Stimulated activated naive CD8-positive, alpha-beta T cell treated with anti-CD3 and anti-CD28 coated beads, Interleukin-15, amount 100 ng/mL, for 72 hours (primary cell): ENCODE measurements at regions not wholly inside any gene's neighbourhood (a gene's known extent, or its start where the extent isn't known, plus 50 kb on each side); places are given as distances from the start of the nearest gene placed in this dataset.

Experiments used
- ATAC-seq: fragments of 150-1000 bp; cut with Tn5 transposase; 2 replicates; pipeline ENCODE4 v1.10.0; 2021; ENCODE audit warnings: mild to moderate bottlenecking, moderate library complexity
- DNase-seq, 2 donors: peaks; one replicate each; pipeline ENCODE4 v3.0.0; 2021 to 2022
- H3K27ac Mint-ChIP-seq, 2 donors: one replicate each; pipeline ENCODE4 v1.8.0; 2022; ENCODE audit warnings: mild to moderate bottlenecking in 2 of 2, mixed read lengths in 2 of 2, moderate library complexity in 2 of 2
- H3K27me3 Mint-ChIP-seq: one replicate; pipeline ENCODE4 v1.8.0; 2022; ENCODE audit warnings: mixed read lengths
- H3K4me1 Mint-ChIP-seq: one replicate; pipeline ENCODE4 v1.8.0; 2022; ENCODE audit warnings: mild to moderate bottlenecking, mixed read lengths
- H3K4me3 Mint-ChIP-seq, 2 donors: one replicate each; pipeline ENCODE4 v1.8.0; 2022; ENCODE audit warnings: mild to moderate bottlenecking in 2 of 2, mixed read lengths in 2 of 2, moderate library complexity in 1 of 2
- H3K9me3 Mint-ChIP-seq, 2 donors: one replicate each; pipeline ENCODE4 v1.8.0; 2022; ENCODE audit warnings: mixed read lengths in 2 of 2

GRCh38 chr3:188956839-188957489 is 214.8 kb upstream of the TPRG1 start:
- H3K27ac Mint-ChIP-seq = no peak overlapping the region
- no peak for ATAC-seq
- peaks cover 34% of the 10 kb centered on the region for H3K4me1 Mint-ChIP-seq
- no peaks in the 10 kb centered on the region for H3K9me3 Mint-ChIP-seq
- peaks cover 9% of the 10 kb centered on the region for H3K27me3 Mint-ChIP-seq
- H3K4me3 Mint-ChIP-seq = no peak overlapping the region
- no peak for DNase-seq

- DNase-seq (no peak), ATAC-seq (peak; percentile 71)
- Mint-ChIP-seq H3K4me3 (no peak overlapping the region), H3K9me3 (no peaks in the 10 kb centered on the region), H3K27ac (no peak overlapping the region), H3K4me1 (peaks cover 45% of the 10 kb centered on the region), H3K27me3 (peaks cover 21% of the 10 kb centered on the region)
Measured at GRCh38 chr3:188959013-188959412, 212.8 kb upstream of the TPRG1 start.

- H3K4me3 Mint-ChIP-seq = no peak overlapping the region
- ATAC-seq = peak; percentile 60
Measured at GRCh38 chr3:188962253-188963247, 209.2 kb upstream of the TPRG1 start.

DNA sequence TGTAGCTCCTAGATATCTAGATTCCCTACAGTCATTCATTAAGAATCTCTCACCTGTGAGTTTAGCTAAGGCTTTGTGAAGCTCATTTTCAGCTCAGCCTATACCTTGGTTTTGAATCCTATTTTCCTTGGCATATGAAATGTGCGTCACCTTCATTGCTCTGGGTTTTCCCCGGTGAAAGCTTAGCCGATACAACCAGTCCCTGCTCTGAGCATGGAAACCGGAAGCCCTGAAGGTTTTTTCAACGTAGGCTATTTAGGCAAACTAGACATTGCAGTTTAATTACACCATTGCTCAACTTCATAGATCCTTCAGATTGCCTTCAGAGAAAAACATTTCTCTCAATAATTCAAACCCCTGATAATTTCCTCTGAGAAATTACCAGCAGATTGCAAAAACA is 206.8 kb upstream of the TPRG1 start:
- H3K27me3 Mint-ChIP-seq = peaks cover 29% of the 10 kb centered on the region
- no peak overlapping the region for H3K4me3 Mint-ChIP-seq
- peaks cover 0 to 4% of the 10 kb centered on the region in 2 donors for H3K9me3 Mint-ChIP-seq
- peaks cover 15% of the 10 kb centered on the region for H3K4me1 Mint-ChIP-seq
- DNase-seq = no peak
- no peak overlapping the region for H3K27ac Mint-ChIP-seq
- no peak for ATAC-seq

More at GRCh38 chr3:188962253-188963247, 209.2 kb upstream of the TPRG1 start:
- H3K9me3 Mint-ChIP-seq = no peaks in the 10 kb centered on the region
- H3K27me3 Mint-ChIP-seq = peaks cover 30% of the 10 kb centered on the region
- H3K4me1 Mint-ChIP-seq = peaks cover 30% of the 10 kb centered on the region
- no peak overlapping the region for H3K27ac Mint-ChIP-seq
- peak in 1 of 2 donors; percentile 39 for DNase-seq

GRCh38 chr3:188972310-188972709 is 199.5 kb upstream of the TPRG1 start:
- H3K4me3 Mint-ChIP-seq = no peak overlapping the region
- DNase-seq (no peak), ATAC-seq (no peak)
- no peak overlapping the region for H3K27ac Mint-ChIP-seq
- H3K4me1 Mint-ChIP-seq = peaks cover 30% of the 10 kb centered on the region
- H3K27me3 Mint-ChIP-seq = peaks cover 42% of the 10 kb centered on the region
- peaks cover 0 to 4% of the 10 kb centered on the region in 2 donors for H3K9me3 Mint-ChIP-seq

DNA sequence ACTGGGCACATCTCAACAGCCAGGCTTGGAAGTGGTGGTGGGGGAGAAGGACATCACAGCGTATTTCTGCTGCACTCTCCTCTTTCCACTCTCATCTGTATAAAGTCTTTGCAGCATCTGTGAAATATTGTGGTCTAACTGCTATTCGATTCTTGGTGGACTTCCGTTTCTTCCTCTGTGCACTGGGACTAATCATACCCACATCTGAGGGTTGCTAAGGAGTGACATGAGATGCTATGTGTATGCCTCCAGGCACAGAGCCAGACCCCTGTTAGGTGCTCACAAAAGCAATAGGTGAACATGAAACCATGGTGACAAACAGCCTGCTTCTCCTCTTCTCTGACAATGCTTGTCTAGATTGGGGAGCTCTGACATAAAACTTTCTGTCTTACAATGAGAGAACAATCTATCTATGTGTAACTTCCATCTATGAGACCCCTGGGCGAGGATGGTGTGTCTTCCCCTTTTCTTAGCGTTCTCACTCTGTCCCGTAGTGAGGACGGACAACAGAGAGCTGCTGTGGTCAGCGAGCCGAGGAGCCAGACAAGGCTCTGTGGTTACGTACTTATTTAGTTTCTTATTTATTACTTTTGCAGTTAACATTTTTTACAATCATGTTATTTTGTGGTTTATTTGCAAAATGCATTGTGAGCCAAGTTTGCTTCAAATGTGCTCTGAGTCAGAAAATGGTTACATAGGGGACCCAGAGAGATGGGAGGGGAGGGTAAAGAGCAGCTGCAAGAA is 196.7 kb upstream of the TPRG1 start:
- H3K4me1 Mint-ChIP-seq = peaks cover 30% of the 10 kb centered on the region
- peaks cover 42% of the 10 kb centered on the region for H3K27me3 Mint-ChIP-seq
- H3K27ac Mint-ChIP-seq = peak overlapping the region in 1 of 2 donors; percentile 2
- ATAC-seq = peak; percentile 100
- DNase-seq = peak; percentile 20 to 54
- H3K4me3 Mint-ChIP-seq = peak overlapping the region in 1 of 2 donors; percentile 7
- no peaks in the 10 kb centered on the region for H3K9me3 Mint-ChIP-seq

DNA sequence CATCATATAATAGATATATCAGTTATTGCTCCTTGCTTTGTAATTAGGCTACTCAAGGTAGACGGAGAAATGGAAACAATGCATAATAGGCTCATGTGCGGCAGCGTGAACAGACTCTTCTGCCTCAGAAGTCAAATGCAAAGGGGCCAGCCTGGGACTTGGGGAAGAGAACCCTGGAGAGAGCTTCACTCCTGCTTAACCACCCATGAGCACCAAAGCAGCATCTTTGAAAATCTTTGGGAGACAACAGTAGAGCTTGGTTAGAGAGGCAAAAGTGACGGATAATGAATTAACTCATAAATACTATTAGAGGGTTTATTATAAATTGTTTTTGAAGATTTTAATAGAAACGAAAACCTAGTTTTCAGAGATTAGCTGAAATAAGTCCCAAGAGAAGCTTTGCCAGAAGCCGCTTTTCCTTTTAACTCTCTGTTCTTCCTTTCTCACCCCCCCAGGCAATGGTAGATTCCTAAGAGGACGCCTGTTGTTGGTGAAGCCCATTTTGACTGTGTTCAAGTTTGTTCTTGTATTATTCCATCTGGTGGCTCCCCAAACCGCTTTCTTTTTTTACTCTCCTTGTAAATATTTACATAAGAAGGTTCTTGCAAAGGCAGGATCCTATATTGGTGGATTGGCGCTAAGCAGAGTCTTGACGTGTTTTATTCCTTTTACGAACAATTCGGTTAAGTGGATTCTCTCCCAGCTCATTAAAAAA is 196.0 kb upstream of the TPRG1 start:
- ATAC-seq (no peak), DNase-seq (no peak)
- Mint-ChIP-seq H3K27ac (peak overlapping the region in 1 of 2 donors; percentile 2), H3K9me3 (no peaks in the 10 kb centered on the region), H3K4me3 (no peak overlapping the region), H3K4me1 (peaks cover 30% of the 10 kb centered on the region), H3K27me3 (peaks cover 36% of the 10 kb centered on the region)

GRCh38 chr3:188976407-188976806 is 195.4 kb upstream of the TPRG1 start:
- Mint-ChIP-seq H3K27me3 (peaks cover 32% of the 10 kb centered on the region), H3K9me3 (no peaks in the 10 kb centered on the region), H3K4me3 (no peak overlapping the region), H3K27ac (no peak overlapping the region), H3K4me1 (peaks cover 30% of the 10 kb centered on the region)
- no peak for DNase-seq
- no peak for ATAC-seq

- Mint-ChIP-seq H3K4me1 (peaks cover 19% of the 10 kb centered on the region), H3K9me3 (no peaks in the 10 kb centered on the region), H3K4me3 (no peak overlapping the region), H3K27ac (no peak overlapping the region), H3K27me3 (peaks cover 16% of the 10 kb centered on the region)
- no peak for DNase-seq
- ATAC-seq = no peak
Measured at GRCh38 chr3:188978421-188979171, 193.2 kb upstream of the TPRG1 start.

DNA sequence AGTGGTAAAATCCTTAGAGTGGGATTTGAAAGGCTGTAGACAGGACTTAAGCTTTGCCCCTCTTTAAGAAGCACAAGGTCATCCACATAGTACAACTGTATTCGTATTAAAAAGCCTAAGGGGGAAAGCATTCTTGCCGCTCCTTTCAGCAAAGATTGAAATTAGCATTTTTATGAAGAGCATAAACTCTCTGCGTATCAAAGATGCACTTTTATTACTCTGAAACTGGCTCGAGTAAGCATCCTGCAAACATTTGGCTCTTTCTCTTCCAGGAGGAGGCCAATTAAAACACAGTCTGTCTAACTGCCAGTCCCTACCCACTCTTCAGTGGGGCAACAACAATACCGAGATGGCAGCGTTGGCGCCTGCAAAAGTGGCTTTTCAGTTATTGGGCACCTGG is 192.5 kb upstream of the TPRG1 start:
- no peak overlapping the region for H3K4me3 Mint-ChIP-seq
- DNase-seq = no peak
- H3K27ac Mint-ChIP-seq = no peak overlapping the region
- H3K27me3 Mint-ChIP-seq = peaks cover 11% of the 10 kb centered on the region
- H3K4me1 Mint-ChIP-seq = peaks cover 15% of the 10 kb centered on the region
- ATAC-seq = no peak
- no peaks in the 10 kb centered on the region for H3K9me3 Mint-ChIP-seq

GRCh38 chr3:188979669-188980310 is 192.0 kb upstream of the TPRG1 start:
- Mint-ChIP-seq H3K9me3 (no peaks in the 10 kb centered on the region), H3K27me3 (peaks cover 8% of the 10 kb centered on the region), H3K27ac (no peak overlapping the region), H3K4me1 (peaks cover 10% of the 10 kb centered on the region), H3K4me3 (no peak overlapping the region)
- DNase-seq (no peak), ATAC-seq (no peak)

DNA sequence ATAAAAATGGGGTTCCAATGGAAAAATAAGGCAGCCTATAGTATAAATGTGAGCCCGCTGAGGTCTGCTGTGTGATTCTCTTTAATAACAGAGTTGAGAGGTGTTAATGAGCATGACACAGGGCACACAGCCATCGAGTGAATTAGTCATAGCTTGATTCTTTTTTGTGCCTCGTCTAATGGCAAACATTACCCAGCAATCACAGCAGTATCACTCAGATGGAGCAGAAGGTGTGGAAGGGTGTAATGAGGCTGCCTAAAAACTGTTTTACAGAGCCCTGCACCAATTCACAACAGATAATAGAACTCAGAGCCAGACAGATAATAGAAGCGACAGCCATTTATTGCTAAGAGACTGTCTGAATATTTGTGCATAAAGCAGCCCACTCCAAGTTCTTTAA is 178.6 kb upstream of the TPRG1 start:
- DNase-seq (no peak), ATAC-seq (no peak)
- Mint-ChIP-seq H3K27ac (no peak overlapping the region), H3K9me3 (no peaks in the 10 kb centered on the region), H3K4me1 (no peaks in the 10 kb centered on the region), H3K4me3 (no peak overlapping the region), H3K27me3 (peaks cover 9% of the 10 kb centered on the region)

- DNase-seq (no peak), ATAC-seq (no peak)
- Mint-ChIP-seq H3K27me3 (peaks cover 7% of the 10 kb centered on the region), H3K4me3 (no peak overlapping the region), H3K27ac (no peak overlapping the region), H3K4me1 (no peaks in the 10 kb centered on the region), H3K9me3 (no peaks in the 10 kb centered on the region)
Measured at GRCh38 chr3:189001559-189001958, 170.2 kb upstream of the TPRG1 start.

DNA sequence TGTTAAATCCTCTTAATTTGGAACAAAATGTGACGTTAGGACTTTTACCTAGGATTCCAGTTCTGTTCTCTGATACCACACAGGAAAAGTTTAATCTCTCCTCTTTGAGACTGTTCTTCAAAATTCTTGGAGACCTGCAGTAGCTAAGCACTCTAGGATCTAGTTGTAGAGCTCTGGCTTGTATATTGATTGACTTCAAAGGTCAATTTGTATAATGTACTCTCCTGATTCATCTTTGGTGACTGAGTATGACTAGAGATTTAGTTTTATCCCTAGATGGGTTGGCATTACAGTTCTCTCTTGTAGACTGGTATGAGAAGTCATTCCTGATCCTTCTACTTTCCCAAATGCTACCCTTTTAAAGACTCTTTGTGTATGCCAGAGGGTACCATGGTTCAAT is 168.4 kb upstream of the TPRG1 start:
- DNase-seq (no peak), ATAC-seq (no peak)
- no peak overlapping the region for H3K27ac Mint-ChIP-seq
- no peak overlapping the region for H3K4me3 Mint-ChIP-seq
- H3K27me3 Mint-ChIP-seq = peaks cover 7% of the 10 kb centered on the region
- H3K9me3 Mint-ChIP-seq = no peaks in the 10 kb centered on the region
- no peaks in the 10 kb centered on the region for H3K4me1 Mint-ChIP-seq
